HEK293 (cell line): ENCODE measurements at regions not wholly inside any gene's neighbourhood (a gene's known extent, or its start where the extent isn't known, plus 50 kb on each side); places are given as distances from the start of the nearest gene placed in this dataset.

ENCODE experiments used
- CTCF ChIA-PET: fragments of 350-600 bp; formaldehyde crosslinking; extraction: SDS; loops from one replicate; lab custom pipeline; 2021; ENCODE audit warnings: antibody characterized with exemption; lab: Yijun Ruan, JAX
- POLR2A ChIA-PET: fragments of 300-600 bp; formaldehyde crosslinking; extraction: SDS; loops from one replicate; lab custom pipeline; 2020; ENCODE audit warnings: antibody characterized with exemption, inconsistent platforms; lab: Yijun Ruan, JAX
- H3K27ac ChIP-seq: fragments of 200-500 bp; sonication (Bioruptor generic); 2 replicates; pipeline ENCODE4 v1.5.1; 2014; ENCODE audit warnings: low read depth, low read length, control low read depth, inconsistent platforms; ENCODE audit errors: extremely low read depth
- H3K36me3 ChIP-seq, 2 experiments: fragments of 200-500 bp in 1 of 2; sonication (Bioruptor generic) in 1 of 2; 1 replicate in 1 of 2; 2 replicates in 1 of 2; pipeline ENCODE4 v1.5.1; 2014 to 2017; ENCODE audit warnings: inconsistent platforms in 2 of 2, low read length in 2 of 2; ENCODE audit not compliant: control insufficient read depth in 2 of 2, insufficient read depth in 1 of 2
- H3K4me1 ChIP-seq: fragments of 200-500 bp; sonication (Bioruptor generic); 2 replicates; pipeline ENCODE4 v1.5.1; 2014; ENCODE audit warnings: mild to moderate bottlenecking, low read length, inconsistent platforms; ENCODE audit not compliant: control insufficient read depth, insufficient read depth
- H3K4me3 ChIP-seq: 2 replicates; pipeline ENCODE4 v1.5.1; 2011; ENCODE audit warnings: low read depth, mild to moderate bottlenecking, control low read depth, low read length, moderate library complexity
- H3K9me3 ChIP-seq: fragments of 200-500 bp; sonication (Bioruptor generic); 2 replicates; pipeline ENCODE4 v1.5.1; 2014; ENCODE audit warnings: low read depth, low read length, inconsistent platforms; ENCODE audit not compliant: control insufficient read depth, insufficient read depth
- CTCF ChIP-seq: fragments of 450-650 bp; formaldehyde crosslinking; IDR thresholded peaks from 2 replicates; pipeline ENCODE4 v1.5.1; 2016; ENCODE audit warnings: missing biosample characterization, missing genetic modification characterization
- GFI1B ChIP-seq: fragments of 450-650 bp; formaldehyde crosslinking; IDR thresholded peaks from 2 replicates; pipeline ENCODE4 v1.5.1; 2016; ENCODE audit warnings: missing biosample characterization, missing genetic modification characterization
- HOXC10 ChIP-seq: sonication (generic); formaldehyde crosslinking; IDR thresholded peaks from 2 replicates; pipeline ENCODE4 v1.8.1; 2023; ENCODE audit warnings: mild to moderate bottlenecking, missing genetic modification reagents
- KLF7 ChIP-seq: fragments of 450-650 bp; formaldehyde crosslinking; IDR thresholded peaks from 2 replicates; pipeline ENCODE4 v1.5.1; 2016; ENCODE audit warnings: missing biosample characterization, missing genetic modification characterization, borderline replicate concordance
- MZF1 ChIP-seq: fragments of 450-650 bp; formaldehyde crosslinking; IDR thresholded peaks from 2 replicates; pipeline ENCODE4 v1.5.1; 2017; ENCODE audit warnings: missing biosample characterization, missing genetic modification characterization, borderline replicate concordance
- PRDM1 ChIP-seq: fragments of 450-650 bp; formaldehyde crosslinking; IDR thresholded peaks from 2 replicates; pipeline ENCODE4; 2016; ENCODE audit warnings: missing biosample characterization, missing genetic modification characterization
- SP2 ChIP-seq: fragments of 450-650 bp; formaldehyde crosslinking; IDR thresholded peaks from 2 replicates; pipeline ENCODE4 v1.5.1; 2016; ENCODE audit warnings: missing biosample characterization, missing genetic modification characterization
- ZBTB1 ChIP-seq: fragments of 450-650 bp; formaldehyde crosslinking; IDR thresholded peaks from 2 replicates; pipeline ENCODE4 v1.5.1; 2016; ENCODE audit warnings: missing biosample characterization, missing genetic modification characterization
- ZBTB6 ChIP-seq: fragments of 450-650 bp; formaldehyde crosslinking; IDR thresholded peaks from 2 replicates; pipeline ENCODE4 v1.5.1; 2017; ENCODE audit warnings: missing biosample characterization, missing genetic modification characterization
- ZNF155 ChIP-seq: fragments of 450-650 bp; formaldehyde crosslinking; IDR thresholded peaks from 2 replicates; pipeline ENCODE4 v1.5.1; 2016; ENCODE audit warnings: missing biosample characterization, missing genetic modification characterization
- ZNF184 ChIP-seq: fragments of 450-650 bp; IDR thresholded peaks from 2 replicates; pipeline ENCODE4 v1.5.1; 2018; ENCODE audit warnings: missing biosample characterization, mild to moderate bottlenecking, missing genetic modification characterization
- ZNF354C ChIP-seq: fragments of 450-650 bp; formaldehyde crosslinking; IDR thresholded peaks from 2 replicates; pipeline ENCODE4 v1.5.1; 2016; ENCODE audit warnings: missing biosample characterization, missing genetic modification characterization, low read depth, borderline replicate concordance
- ZNF394 ChIP-seq: fragments of 450-650 bp; formaldehyde crosslinking; IDR thresholded peaks from 2 replicates; pipeline ENCODE4 v1.5.1; 2016; ENCODE audit warnings: missing biosample characterization, missing genetic modification characterization, mild to moderate bottlenecking, moderate library complexity, borderline replicate concordance
- ZNF423 ChIP-seq: fragments of 450-650 bp; formaldehyde crosslinking; IDR thresholded peaks from 2 replicates; pipeline ENCODE4 v1.5.1; 2016; ENCODE audit warnings: missing biosample characterization, missing genetic modification characterization
- ZNF426 ChIP-seq: fragments of 450-650 bp; formaldehyde crosslinking; IDR thresholded peaks from 2 replicates; pipeline ENCODE4 v1.5.1; 2017; ENCODE audit warnings: missing biosample characterization, missing genetic modification characterization, mild to moderate bottlenecking, inconsistent platforms, moderate library complexity
- ZNF549 ChIP-seq: fragments of 450-650 bp; IDR thresholded peaks from 2 replicates; pipeline ENCODE4 v1.5.1; 2018; ENCODE audit warnings: missing biosample characterization, missing genetic modification characterization, mild to moderate bottlenecking, inconsistent platforms, moderate library complexity
- ZNF558 ChIP-seq: fragments of 450-650 bp; formaldehyde crosslinking; IDR thresholded peaks from 2 replicates; pipeline ENCODE4 v1.5.1; 2016; ENCODE audit warnings: missing biosample characterization, missing genetic modification characterization
- ZNF600 ChIP-seq: fragments of 450-650 bp; formaldehyde crosslinking; IDR thresholded peaks from 2 replicates; pipeline ENCODE4 v1.5.1; 2016; ENCODE audit warnings: missing biosample characterization, missing genetic modification characterization
- TF ChIP-seq, protein P1 (sequence below): fragments of 450-650 bp; IDR thresholded peaks from 2 replicates; pipeline ENCODE4 v1.5.1; 2018; ENCODE audit warnings: missing biosample characterization, mild to moderate bottlenecking, missing genetic modification characterization
- TF ChIP-seq, protein P2 (sequence below): fragments of 450-650 bp; formaldehyde crosslinking; IDR thresholded peaks from 2 replicates; pipeline ENCODE4 v1.5.1; 2016; ENCODE audit warnings: missing biosample characterization, missing genetic modification characterization
- TF ChIP-seq, protein P3 (sequence below): fragments of 450-650 bp; formaldehyde crosslinking; IDR thresholded peaks from 2 replicates; pipeline ENCODE4 v1.5.1; 2016; ENCODE audit warnings: missing biosample characterization, missing genetic modification characterization, borderline replicate concordance

- TF ChIP-seq MZF1 (tag by site-specific recombination) (no peak), ZNF423 (no peak), ZNF155 (tag by site-specific recombination) (no peak), ZBTB6 (tag by site-specific recombination) (no peak), ZNF394 (tag by site-specific recombination) (no peak), ZNF549 (tag by site-specific recombination) (no peak)
Observed at GRCh38 chr5:174218162-174218561, 172.7 kb downstream of the NSG2 start (continued).

DNA sequence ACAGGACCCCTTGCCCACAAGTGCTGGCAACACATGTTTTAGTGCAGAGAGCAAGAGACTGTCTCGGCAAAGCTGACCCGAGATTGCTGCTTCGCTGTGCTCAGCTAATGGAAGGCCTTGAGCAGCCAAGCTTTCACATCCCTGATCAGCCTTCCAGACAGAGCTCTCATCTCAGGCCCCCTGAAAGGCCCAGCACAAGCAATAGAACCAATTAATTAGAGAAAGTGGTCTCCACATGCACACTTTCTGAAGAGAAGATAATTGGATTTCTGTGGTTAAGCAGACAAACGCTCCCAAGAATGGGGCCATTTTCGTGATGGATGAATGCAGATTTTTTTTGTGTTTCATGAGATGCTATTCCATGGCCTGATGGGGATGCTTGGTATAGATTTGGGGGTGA is 174.9 kb downstream of the NSG2 start:
- Histone ChIP-seq H3K4me3 (no peak overlapping the region), H3K27ac (no peak overlapping the region), H3K36me3 (no peaks in the 10 kb centered on the region), H3K9me3 (no peaks in the 10 kb centered on the region), H3K4me1 (no peaks in the 10 kb centered on the region)
- POLR2A ChIA-PET = no interaction called here
- CTCF ChIA-PET = no interaction called here
- TF ChIP-seq GFI1B (no peak), ZBTB1 (tag by site-specific recombination) (no peak), PRDM1 (no peak), ZNF558 (no peak), ZNF426 (tag by site-specific recombination) (no peak), ZNF184 (tag by site-specific recombination) (no peak), SP2 (tag by site-specific recombination) (no peak), ZNF600 (tag by site-specific recombination) (no peak), ZNF354C (tag by site-specific recombination) (no peak), KLF7 (no peak), CTCF (tag by site-specific recombination) (no peak), HOXC10 (CRISPR knock-in tag) (no peak)
- TF ChIP-seq, protein P1, sequence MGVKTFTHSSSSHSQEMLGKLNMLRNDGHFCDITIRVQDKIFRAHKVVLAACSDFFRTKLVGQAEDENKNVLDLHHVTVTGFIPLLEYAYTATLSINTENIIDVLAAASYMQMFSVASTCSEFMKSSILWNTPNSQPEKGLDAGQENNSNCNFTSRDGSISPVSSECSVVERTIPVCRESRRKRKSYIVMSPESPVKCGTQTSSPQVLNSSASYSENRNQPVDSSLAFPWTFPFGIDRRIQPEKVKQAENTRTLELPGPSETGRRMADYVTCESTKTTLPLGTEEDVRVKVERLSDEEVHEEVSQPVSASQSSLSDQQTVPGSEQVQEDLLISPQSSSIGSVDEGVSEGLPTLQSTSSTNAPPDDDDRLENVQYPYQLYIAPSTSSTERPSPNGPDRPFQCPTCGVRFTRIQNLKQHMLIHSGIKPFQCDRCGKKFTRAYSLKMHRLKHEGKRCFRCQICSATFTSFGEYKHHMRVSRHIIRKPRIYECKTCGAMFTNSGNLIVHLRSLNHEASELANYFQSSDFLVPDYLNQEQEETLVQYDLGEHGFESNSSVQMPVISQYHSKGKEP (tag by site-specific recombination) = no peak
- TF ChIP-seq, protein P2, sequence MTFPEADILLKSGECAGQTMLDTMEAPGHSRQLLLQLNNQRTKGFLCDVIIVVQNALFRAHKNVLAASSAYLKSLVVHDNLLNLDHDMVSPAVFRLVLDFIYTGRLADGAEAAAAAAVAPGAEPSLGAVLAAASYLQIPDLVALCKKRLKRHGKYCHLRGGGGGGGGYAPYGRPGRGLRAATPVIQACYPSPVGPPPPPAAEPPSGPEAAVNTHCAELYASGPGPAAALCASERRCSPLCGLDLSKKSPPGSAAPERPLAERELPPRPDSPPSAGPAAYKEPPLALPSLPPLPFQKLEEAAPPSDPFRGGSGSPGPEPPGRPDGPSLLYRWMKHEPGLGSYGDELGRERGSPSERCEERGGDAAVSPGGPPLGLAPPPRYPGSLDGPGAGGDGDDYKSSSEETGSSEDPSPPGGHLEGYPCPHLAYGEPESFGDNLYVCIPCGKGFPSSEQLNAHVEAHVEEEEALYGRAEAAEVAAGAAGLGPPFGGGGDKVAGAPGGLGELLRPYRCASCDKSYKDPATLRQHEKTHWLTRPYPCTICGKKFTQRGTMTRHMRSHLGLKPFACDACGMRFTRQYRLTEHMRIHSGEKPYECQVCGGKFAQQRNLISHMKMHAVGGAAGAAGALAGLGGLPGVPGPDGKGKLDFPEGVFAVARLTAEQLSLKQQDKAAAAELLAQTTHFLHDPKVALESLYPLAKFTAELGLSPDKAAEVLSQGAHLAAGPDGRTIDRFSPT = no peak
- TF ChIP-seq, protein P3, sequence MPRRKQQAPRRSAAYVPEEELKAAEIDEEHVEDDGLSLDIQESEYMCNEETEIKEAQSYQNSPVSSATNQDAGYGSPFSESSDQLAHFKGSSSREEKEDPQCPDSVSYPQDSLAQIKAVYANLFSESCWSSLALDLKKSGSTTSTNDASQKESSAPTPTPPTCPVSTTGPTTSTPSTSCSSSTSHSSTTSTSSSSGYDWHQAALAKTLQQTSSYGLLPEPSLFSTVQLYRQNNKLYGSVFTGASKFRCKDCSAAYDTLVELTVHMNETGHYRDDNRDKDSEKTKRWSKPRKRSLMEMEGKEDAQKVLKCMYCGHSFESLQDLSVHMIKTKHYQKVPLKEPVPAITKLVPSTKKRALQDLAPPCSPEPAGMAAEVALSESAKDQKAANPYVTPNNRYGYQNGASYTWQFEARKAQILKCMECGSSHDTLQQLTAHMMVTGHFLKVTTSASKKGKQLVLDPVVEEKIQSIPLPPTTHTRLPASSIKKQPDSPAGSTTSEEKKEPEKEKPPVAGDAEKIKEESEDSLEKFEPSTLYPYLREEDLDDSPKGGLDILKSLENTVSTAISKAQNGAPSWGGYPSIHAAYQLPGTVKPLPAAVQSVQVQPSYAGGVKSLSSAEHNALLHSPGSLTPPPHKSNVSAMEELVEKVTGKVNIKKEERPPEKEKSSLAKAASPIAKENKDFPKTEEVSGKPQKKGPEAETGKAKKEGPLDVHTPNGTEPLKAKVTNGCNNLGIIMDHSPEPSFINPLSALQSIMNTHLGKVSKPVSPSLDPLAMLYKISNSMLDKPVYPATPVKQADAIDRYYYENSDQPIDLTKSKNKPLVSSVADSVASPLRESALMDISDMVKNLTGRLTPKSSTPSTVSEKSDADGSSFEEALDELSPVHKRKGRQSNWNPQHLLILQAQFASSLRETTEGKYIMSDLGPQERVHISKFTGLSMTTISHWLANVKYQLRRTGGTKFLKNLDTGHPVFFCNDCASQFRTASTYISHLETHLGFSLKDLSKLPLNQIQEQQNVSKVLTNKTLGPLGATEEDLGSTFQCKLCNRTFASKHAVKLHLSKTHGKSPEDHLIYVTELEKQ = no peak
- TF ChIP-seq, all 188 proteins: peak for 0
